ENCODE measurements at regions not wholly inside any gene's neighbourhood (a gene's known extent, or its start where the extent isn't known, plus 50 kb on each side); places are given as distances from the start of the nearest gene placed in this dataset.
A peak's percentile ranks its signal among the peaks of the same experiment; 100 is the strongest.

GRCh38 chr1:23615852-23616251, 56.6 kb upstream of the ID3 start:
- FAIRE-seq: no peak

GRCh38 chr1:23615423-23615822, 56.1 kb upstream of the ID3 start:
- FAIRE-seq (no peak), DNase-seq (ENCODE audit: insufficient read length, low spot score) (no peak)

More at GRCh38 chr1:23615852-23616251, 56.6 kb upstream of the ID3 start:
- DNase-seq (ENCODE audit: insufficient read length, low spot score): no peak

- FAIRE-seq (peak; percentile 91), DNase-seq (ENCODE audit: insufficient read length, low spot score) (no peak)
These were observed 54.8 kb upstream of the ID3 start for GRCh38 chr1:23614032-23614660.

GRCh38 chr1:23613191-23614031, 54.1 kb upstream of the ID3 start:
- DNase-seq (ENCODE audit: insufficient read length, low spot score) (no peak), FAIRE-seq (peak; percentile 73)

- FAIRE-seq (peak; percentile 84), DNase-seq (ENCODE audit: insufficient read length, low spot score) (no peak)
These were observed 52.5 kb upstream of the ID3 start for GRCh38 chr1:23611601-23612327.

GRCh38 chr1:23610677-23611076, 51.4 kb upstream of the ID3 start:
- DNase-seq (ENCODE audit: insufficient read length, low spot score) (no peak), FAIRE-seq (no peak)

- FAIRE-seq: no peak
- no peak for DNase-seq (ENCODE audit: insufficient read length, low spot score)
These were observed 50.7 kb upstream of the ID3 start for GRCh38 chr1:23609971-23610370.

Measured in GM19239 (cell line).